ENCODE measurements at regions not wholly inside any gene's neighbourhood (a gene's known extent, or its start where the extent isn't known, plus 50 kb on each side); places are given as distances from the start of the nearest gene placed in this dataset.

GRCh38 chr11:25357133-25357532, 860.3 kb downstream of the LUZP2 start:
- no peak for TF ChIP-seq MAX (CRISPR knock-in tag; IDR thresholded peaks at IDR 0.05)
- TF ChIP-seq ZBTB43 (CRISPR knock-in tag; IDR thresholded peaks at IDR 0.05) = no peak
- no peak for TF ChIP-seq ATF3 (CRISPR knock-in tag; conservative IDR thresholded peaks at IDR 0.05)
- no peak for TF ChIP-seq CTCF (IDR thresholded peaks at IDR 0.05)
- no peak for TF ChIP-seq ATF6 (CRISPR knock-in tag; IDR thresholded peaks at IDR 0.05)
